ENCODE measurements at regions not wholly inside any gene's neighbourhood (a gene's known extent, or its start where the extent isn't known, plus 50 kb on each side); places are given as distances from the start of the nearest gene placed in this dataset.

DNA sequence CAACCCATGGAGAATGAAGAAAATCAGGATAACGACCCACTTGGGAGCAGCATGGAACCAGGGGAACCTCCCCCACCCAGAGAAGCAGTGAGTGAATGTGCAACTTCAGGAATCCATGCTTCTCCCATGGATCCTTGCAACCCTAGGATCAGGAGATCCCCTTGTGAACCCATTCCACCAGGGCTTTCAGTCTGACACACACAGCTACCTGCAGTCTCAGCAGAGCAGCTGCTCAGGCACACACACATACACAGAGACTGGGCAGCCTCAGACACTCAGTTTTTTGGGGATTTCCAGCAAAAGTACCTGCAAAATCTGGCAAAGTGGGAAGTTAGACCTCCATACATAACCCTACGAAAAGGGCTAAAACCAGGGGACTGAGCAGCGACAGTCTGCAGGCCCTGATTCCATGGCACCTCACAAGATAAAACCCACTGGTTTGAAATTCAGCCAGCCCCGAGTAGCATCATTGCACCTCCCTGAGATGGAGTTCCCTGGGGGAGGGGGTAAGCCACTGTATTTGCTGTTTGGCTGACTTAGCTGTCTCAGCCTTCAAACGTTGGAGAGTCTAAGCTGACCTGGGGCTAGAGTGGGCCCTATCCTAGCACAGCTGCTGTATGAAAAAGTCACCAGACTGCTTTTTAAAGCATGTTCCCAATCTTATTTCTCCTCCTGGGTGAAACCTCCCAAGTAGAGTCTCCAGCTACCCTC lies 737.5 kb upstream of the NDST4 start:
- Histone ChIP-seq H3K4me1 (no peaks in the 10 kb centered on the region), H3K27me3 (ENCODE audit: low read depth) (no peaks in the 10 kb centered on the region), H3K4me3 (no peak overlapping the region), H3K36me3 (replicated peaks) (no peaks in the 10 kb centered on the region), H3K9me3 (no peaks in the 10 kb centered on the region)
- no peak for DNase-seq (ENCODE audit: low spot score in 2 of 2)
- in situ Hi-C loops (cut with MboI; ENCODE audit: low sequenced_read_pairs): no loop called here

DNA sequence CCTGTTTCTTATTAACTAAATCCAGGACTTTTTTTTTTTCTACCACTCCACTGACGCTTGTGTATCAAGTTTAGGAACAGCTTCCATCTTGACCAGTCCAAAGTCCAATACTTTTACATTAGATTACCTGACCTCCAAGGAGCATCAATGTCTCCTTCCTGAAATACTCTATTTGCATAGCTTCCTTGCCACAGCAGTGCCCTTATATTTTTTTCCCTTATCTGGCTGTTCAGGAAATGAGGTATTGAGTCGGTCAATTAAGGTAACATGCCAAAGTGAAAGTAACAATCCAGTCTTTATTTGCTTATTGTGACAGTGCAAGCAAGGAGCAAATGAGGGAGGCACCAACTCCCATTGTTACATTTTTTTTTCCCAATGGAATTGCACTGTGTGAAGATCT lies 730.8 kb upstream of the NDST4 start:
- DNase-seq (ENCODE audit: low spot score in 2 of 2): no peak
- H3K36me3 ChIP-seq (replicated peaks): no peaks in the 10 kb centered on the region
- H3K4me1 ChIP-seq: no peaks in the 10 kb centered on the region
- H3K9me3 ChIP-seq: no peaks in the 10 kb centered on the region
- H3K27me3 ChIP-seq (ENCODE audit: low read depth): no peaks in the 10 kb centered on the region
- no peak overlapping the region for H3K4me3 ChIP-seq
- in situ Hi-C loops (cut with MboI; ENCODE audit: low sequenced_read_pairs): no loop called here

DNA sequence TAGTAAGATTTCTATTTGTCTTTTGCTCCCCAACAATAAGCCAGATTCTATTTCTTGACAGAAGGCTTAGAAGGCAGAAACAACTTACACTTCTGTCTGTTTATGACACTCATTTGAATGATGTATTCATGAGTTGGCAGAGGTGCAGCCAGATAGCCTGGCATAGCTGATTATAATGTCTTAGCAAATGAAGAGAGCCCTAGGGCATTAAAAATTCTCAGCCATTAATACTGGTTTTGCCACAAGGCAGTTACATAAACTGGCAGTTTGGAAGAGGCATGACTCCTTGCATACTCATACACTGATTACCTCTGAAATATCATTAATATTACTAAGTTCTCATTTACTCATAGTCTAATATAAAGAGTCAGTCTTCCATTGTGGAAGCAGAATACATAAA lies 728.5 kb upstream of the NDST4 start:
- no peaks in the 10 kb centered on the region for H3K9me3 ChIP-seq
- no peaks in the 10 kb centered on the region for H3K4me1 ChIP-seq
- no peaks in the 10 kb centered on the region for H3K36me3 ChIP-seq (replicated peaks)
- H3K27me3 ChIP-seq (ENCODE audit: low read depth): no peaks in the 10 kb centered on the region
- in situ Hi-C loops (cut with MboI; ENCODE audit: low sequenced_read_pairs): no loop called here
- H3K4me3 ChIP-seq: no peak overlapping the region
- no peak for DNase-seq (ENCODE audit: low spot score in 2 of 2)

- H3K9me3 ChIP-seq: no peaks in the 10 kb centered on the region
- no peaks in the 10 kb centered on the region for H3K36me3 ChIP-seq (replicated peaks)
- in situ Hi-C loops (cut with MboI; ENCODE audit: low sequenced_read_pairs): no loop called here
- H3K4me1 ChIP-seq: no peaks in the 10 kb centered on the region
- no peak for DNase-seq (ENCODE audit: low spot score in 2 of 2)
- no peaks in the 10 kb centered on the region for H3K27me3 ChIP-seq (ENCODE audit: low read depth)
- no peak overlapping the region for H3K4me3 ChIP-seq
These were observed 721.0 kb upstream of the NDST4 start for GRCh38 chr4:115834441-115834840.

DNA sequence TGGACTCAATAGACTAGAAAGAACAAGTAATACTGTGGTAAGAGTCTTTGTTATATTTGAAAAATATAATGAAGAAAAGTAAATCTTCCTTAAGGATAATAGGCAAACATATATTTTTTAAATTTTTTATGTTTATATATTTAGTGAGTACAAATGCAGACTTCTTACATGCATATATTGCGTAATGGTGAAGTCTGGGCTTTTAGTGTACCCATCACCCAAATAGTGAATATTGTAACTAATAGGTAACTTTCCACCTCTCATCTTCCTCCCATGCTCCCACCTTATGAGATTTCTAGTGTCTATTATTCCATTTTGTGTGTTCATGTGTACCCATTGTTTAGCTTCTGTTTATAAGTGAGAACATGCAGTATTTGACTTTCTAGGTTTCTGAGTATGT lies 711.2 kb upstream of the NDST4 start:
- in situ Hi-C loops (cut with MboI; ENCODE audit: low sequenced_read_pairs): no loop called here
- Histone ChIP-seq H3K9me3 (no peaks in the 10 kb centered on the region), H3K4me1 (no peaks in the 10 kb centered on the region), H3K36me3 (replicated peaks) (no peaks in the 10 kb centered on the region), H3K27me3 (ENCODE audit: low read depth) (no peaks in the 10 kb centered on the region), H3K4me3 (no peak overlapping the region)
- no peak for DNase-seq (ENCODE audit: low spot score in 2 of 2)

DNA sequence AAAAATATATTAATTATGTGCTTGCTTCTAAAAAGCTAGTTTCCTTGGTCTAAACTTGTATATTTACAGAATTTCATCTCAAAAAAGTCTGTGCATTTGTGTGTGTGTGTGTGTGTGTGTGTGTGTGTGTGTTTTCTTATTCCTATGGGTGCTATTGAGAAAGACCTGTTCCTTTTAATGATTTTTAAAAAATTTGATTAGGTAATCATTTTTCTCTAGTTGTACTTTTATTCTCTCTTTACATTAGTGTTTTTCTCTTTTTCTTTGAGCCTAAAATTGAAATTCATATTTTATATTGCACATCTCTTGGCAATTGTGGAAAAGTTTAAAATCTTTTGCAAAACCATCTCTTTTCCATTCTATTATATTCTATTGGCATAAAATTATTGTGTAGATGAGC lies 690.4 kb upstream of the NDST4 start:
- Histone ChIP-seq H3K27me3 (ENCODE audit: low read depth) (no peaks in the 10 kb centered on the region), H3K4me1 (peaks cover 7% of the 10 kb centered on the region), H3K4me3 (no peak overlapping the region), H3K36me3 (replicated peaks) (no peaks in the 10 kb centered on the region), H3K9me3 (no peaks in the 10 kb centered on the region)
- in situ Hi-C loops (cut with MboI; ENCODE audit: low sequenced_read_pairs): no loop called here
- no peak for DNase-seq (ENCODE audit: low spot score in 2 of 2)

- Histone ChIP-seq H3K36me3 (replicated peaks) (no peaks in the 10 kb centered on the region), H3K4me3 (no peak overlapping the region), H3K27me3 (ENCODE audit: low read depth) (no peaks in the 10 kb centered on the region), H3K9me3 (no peaks in the 10 kb centered on the region), H3K4me1 (no peaks in the 10 kb centered on the region)
- in situ Hi-C loops (cut with MboI; ENCODE audit: low sequenced_read_pairs): no loop called here
- no peak for DNase-seq (ENCODE audit: low spot score in 2 of 2)
These were observed 677.4 kb upstream of the NDST4 start for GRCh38 chr4:115790812-115791211.

DNA sequence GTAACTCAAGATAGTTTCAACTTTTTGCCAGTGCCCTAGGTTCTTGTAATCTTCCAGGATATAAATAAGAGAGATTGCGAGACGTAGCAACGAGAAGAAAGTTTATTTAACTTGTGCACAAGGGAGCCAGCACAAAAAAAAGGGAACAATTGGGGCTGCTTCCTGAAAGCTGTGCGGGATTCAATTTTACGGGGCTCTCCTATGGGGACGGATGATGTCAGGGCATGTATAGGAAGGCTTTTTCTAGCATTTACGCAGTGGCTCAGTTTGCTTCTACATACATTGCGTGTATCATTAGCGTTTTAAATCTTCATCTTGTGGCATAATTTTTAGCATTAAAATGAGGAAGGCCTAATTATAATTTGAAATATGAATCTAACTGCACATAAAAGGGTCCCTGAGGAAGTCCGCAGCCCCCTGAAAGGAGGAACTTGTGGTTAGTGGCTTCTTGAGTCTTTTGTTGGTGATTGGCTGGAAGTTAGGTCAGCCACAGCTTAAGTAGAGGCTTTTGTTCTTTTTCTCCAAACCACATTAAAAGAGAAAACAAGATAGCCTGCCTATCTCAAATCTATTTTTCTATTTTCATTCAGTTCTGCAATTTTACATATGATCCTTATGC lies 668.2 kb upstream of the NDST4 start:
- in situ Hi-C loops (cut with MboI; ENCODE audit: low sequenced_read_pairs): no loop called here
- H3K9me3 ChIP-seq: no peaks in the 10 kb centered on the region
- H3K36me3 ChIP-seq (replicated peaks): no peaks in the 10 kb centered on the region
- H3K27me3 ChIP-seq (ENCODE audit: low read depth): no peaks in the 10 kb centered on the region
- DNase-seq (ENCODE audit: low spot score in 2 of 2): no peak
- no peaks in the 10 kb centered on the region for H3K4me1 ChIP-seq
- no peak overlapping the region for H3K4me3 ChIP-seq

DNA sequence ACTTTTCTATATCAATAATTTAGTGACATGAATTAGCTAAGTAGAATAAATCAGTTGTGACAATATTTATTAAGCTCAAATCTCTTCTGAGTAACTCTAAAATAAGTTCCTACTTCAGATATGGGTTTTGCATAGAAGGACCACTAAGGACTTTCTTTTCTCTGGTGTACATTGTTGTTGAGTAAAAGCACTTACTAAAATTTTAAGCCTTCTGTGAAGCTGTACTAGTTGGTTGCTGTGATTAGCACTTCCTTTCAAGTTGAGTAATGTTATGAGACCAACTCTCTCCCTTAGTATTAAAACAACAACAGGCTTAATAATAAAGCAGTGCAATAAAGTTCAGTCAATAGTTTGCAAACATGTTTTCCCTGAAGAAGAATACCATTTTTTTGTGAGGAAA lies 667.4 kb upstream of the NDST4 start:
- H3K9me3 ChIP-seq: no peaks in the 10 kb centered on the region
- no peak for DNase-seq (ENCODE audit: low spot score in 2 of 2)
- in situ Hi-C loops (cut with MboI; ENCODE audit: low sequenced_read_pairs): no loop called here
- H3K27me3 ChIP-seq (ENCODE audit: low read depth): no peaks in the 10 kb centered on the region
- no peak overlapping the region for H3K4me3 ChIP-seq
- H3K36me3 ChIP-seq (replicated peaks): no peaks in the 10 kb centered on the region
- no peaks in the 10 kb centered on the region for H3K4me1 ChIP-seq

- no peaks in the 10 kb centered on the region for H3K36me3 ChIP-seq (replicated peaks)
- H3K4me3 ChIP-seq: no peak overlapping the region
- H3K4me1 ChIP-seq: no peaks in the 10 kb centered on the region
- H3K9me3 ChIP-seq: no peaks in the 10 kb centered on the region
- no peak for DNase-seq (ENCODE audit: low spot score in 2 of 2)
- in situ Hi-C loops (cut with MboI; ENCODE audit: low sequenced_read_pairs): no loop called here
- H3K27me3 ChIP-seq (ENCODE audit: low read depth): no peaks in the 10 kb centered on the region
These were observed 666.8 kb upstream of the NDST4 start for GRCh38 chr4:115780268-115780667.

- Histone ChIP-seq H3K36me3 (replicated peaks) (no peaks in the 10 kb centered on the region), H3K4me3 (no peak overlapping the region), H3K27me3 (ENCODE audit: low read depth) (no peaks in the 10 kb centered on the region), H3K4me1 (no peaks in the 10 kb centered on the region; the same call in 1 of the 2 replicates), H3K9me3 (no peaks in the 10 kb centered on the region)
- in situ Hi-C loops (cut with MboI; ENCODE audit: low sequenced_read_pairs): no loop called here
- no peak for DNase-seq (ENCODE audit: low spot score in 2 of 2)
These were observed 656.7 kb upstream of the NDST4 start for GRCh38 chr4:115770046-115770543.

GRCh38 chr4:115769396-115769795 lies 656.0 kb upstream of the NDST4 start:
- in situ Hi-C loops (cut with MboI; ENCODE audit: low sequenced_read_pairs): no loop called here

DNA sequence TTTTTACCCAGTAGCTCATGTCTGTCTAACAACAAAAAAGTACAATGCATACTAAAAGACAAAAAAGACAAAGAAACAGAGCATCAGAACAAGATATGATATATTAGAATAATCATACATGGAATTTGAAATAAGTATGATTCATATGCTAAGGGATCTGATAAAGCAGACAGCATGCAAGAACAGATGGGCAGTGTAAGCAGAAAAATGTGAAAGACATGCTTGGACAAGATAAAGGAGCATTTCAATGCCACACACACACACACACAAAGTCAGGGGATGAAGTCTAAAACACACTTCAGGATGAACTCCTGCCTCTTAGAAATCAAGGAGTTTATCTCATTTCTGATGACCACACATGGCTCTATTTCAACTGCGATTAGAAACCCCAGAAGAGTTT lies 649.6 kb upstream of the NDST4 start:
- no peak overlapping the region for H3K4me3 ChIP-seq
- no peaks in the 10 kb centered on the region for H3K27me3 ChIP-seq (ENCODE audit: low read depth)
- no peaks in the 10 kb centered on the region for H3K9me3 ChIP-seq
- H3K36me3 ChIP-seq (replicated peaks): no peaks in the 10 kb centered on the region
- in situ Hi-C loops (cut with MboI; ENCODE audit: low sequenced_read_pairs): no loop called here
- no peaks in the 10 kb centered on the region; the same call in 1 of the 2 replicates for H3K4me1 ChIP-seq
- DNase-seq (ENCODE audit: low spot score in 2 of 2): no peak

More at GRCh38 chr4:115769396-115769795, 656.0 kb upstream of the NDST4 start:
- no peaks in the 10 kb centered on the region; the same call in 1 of the 2 replicates for H3K4me1 ChIP-seq
- no peak overlapping the region for H3K4me3 ChIP-seq
- H3K9me3 ChIP-seq: no peaks in the 10 kb centered on the region
- no peak for DNase-seq (ENCODE audit: low spot score in 2 of 2)
- no peaks in the 10 kb centered on the region for H3K36me3 ChIP-seq (replicated peaks)
- H3K27me3 ChIP-seq (ENCODE audit: low read depth): no peaks in the 10 kb centered on the region

GRCh38 chr4:115759231-115759630 lies 645.8 kb upstream of the NDST4 start:
- Histone ChIP-seq H3K9me3 (no peaks in the 10 kb centered on the region), H3K27me3 (ENCODE audit: low read depth) (no peaks in the 10 kb centered on the region), H3K36me3 (replicated peaks) (no peaks in the 10 kb centered on the region), H3K4me3 (no peak overlapping the region), H3K4me1 (no peaks in the 10 kb centered on the region)
- in situ Hi-C loops (cut with MboI; ENCODE audit: low sequenced_read_pairs): no loop called here
- DNase-seq (ENCODE audit: low spot score in 2 of 2): no peak
